Astrocyte (in vitro differentiated cells and primary cell): ENCODE measurements at regions not wholly inside any gene's neighbourhood (a gene's known extent, or its start where the extent isn't known, plus 50 kb on each side); places are given as distances from the start of the nearest gene placed in this dataset.

Experiments used
- DNase-seq: peaks from one replicate; pipeline ENCODE4 v3.0.0-alpha.2; 2010; ENCODE audit warnings: low read depth
- FAIRE-seq: peaks from 2 replicates; lab custom pipeline; 2011; peaks lifted over from hg19 to GRCh38; lab: Jason Lieb, UNC
- H2AFZ ChIP-seq: 2 replicates; pipeline ENCODE4 v1.6.0; 2012; ENCODE audit warnings: low read depth, low read length, inconsistent platforms
- H3K27ac ChIP-seq: 2 replicates; pipeline ENCODE4 v1.5.1; 2011; ENCODE audit warnings: low read depth, low read length, inconsistent platforms
- H3K27me3 ChIP-seq: 2 replicates; pipeline ENCODE4 v1.6.0; 2011; ENCODE audit warnings: low read length, inconsistent platforms; ENCODE audit not compliant: insufficient read depth
- H3K36me3 ChIP-seq: 2 replicates; pipeline ENCODE4 v1.5.1; 2011; ENCODE audit warnings: low read length, inconsistent platforms; ENCODE audit not compliant: insufficient read depth
- H3K4me1 ChIP-seq: 2 replicates; pipeline ENCODE4 v1.5.1; 2011; ENCODE audit warnings: low read length, inconsistent platforms; ENCODE audit not compliant: insufficient read depth
- H3K4me2 ChIP-seq: 2 replicates; pipeline ENCODE4 v1.6.0; 2012; ENCODE audit warnings: low read length, inconsistent platforms
- H3K4me3 ChIP-seq: 2 replicates; pipeline ENCODE4 v1.5.1; 2011; ENCODE audit warnings: low read depth, mild to moderate bottlenecking, low read length, inconsistent platforms; ENCODE audit not compliant: insufficient read depth
- H3K79me2 ChIP-seq: 2 replicates; pipeline ENCODE4 v1.6.0; 2012; ENCODE audit warnings: mild to moderate bottlenecking, low read length, inconsistent platforms; ENCODE audit not compliant: insufficient read depth
- H3K9ac ChIP-seq: 2 replicates; pipeline ENCODE4 v1.6.0; 2012; ENCODE audit warnings: mild to moderate bottlenecking, low read length, inconsistent platforms
- H3K9me3 ChIP-seq: 2 replicates; pipeline ENCODE4 v1.5.1; 2012; ENCODE audit warnings: low read depth, mild to moderate bottlenecking, low read length, inconsistent platforms; ENCODE audit not compliant: insufficient read depth
- H4K20me1 ChIP-seq: 2 replicates; pipeline ENCODE4 v1.6.0; 2012; ENCODE audit warnings: low read length, inconsistent platforms; ENCODE audit not compliant: insufficient read depth
- H3K27ac Mint-ChIP-seq: one replicate; pipeline ENCODE4 v1.8.0; 2021; ENCODE audit warnings: mild to moderate bottlenecking, mixed read lengths; ENCODE audit not compliant: unreplicated experiment
- H3K27me3 Mint-ChIP-seq: one replicate; pipeline ENCODE4 v1.8.0; 2021; ENCODE audit warnings: low read depth, mixed read lengths; ENCODE audit not compliant: unreplicated experiment
- H3K36me3 Mint-ChIP-seq: one replicate; pipeline ENCODE4 v1.8.0; 2021; ENCODE audit warnings: low read depth, mixed read lengths; ENCODE audit not compliant: unreplicated experiment
- H3K4me1 Mint-ChIP-seq: one replicate; pipeline ENCODE4 v1.8.0; 2021; ENCODE audit warnings: low read depth, mixed read lengths; ENCODE audit not compliant: unreplicated experiment
- H3K4me3 Mint-ChIP-seq: one replicate; pipeline ENCODE4 v1.8.0; 2021; ENCODE audit warnings: mild to moderate bottlenecking, moderate library complexity, mixed read lengths; ENCODE audit not compliant: unreplicated experiment
- H3K9me3 Mint-ChIP-seq: one replicate; pipeline ENCODE4 v1.8.0; 2021; ENCODE audit warnings: mild to moderate bottlenecking, mixed read lengths; ENCODE audit not compliant: unreplicated experiment
- EZH2 ChIP-seq: IDR thresholded peaks from 2 replicates; pipeline ENCODE4 v1.6.1; 2012; ENCODE audit warnings: mild to moderate bottlenecking, low read length, inconsistent platforms; ENCODE audit not compliant: insufficient read depth
- TF ChIP-seq, protein P1 (sequence below): IDR thresholded peaks from 2 replicates; pipeline ENCODE4 v1.5.1; 2011; ENCODE audit warnings: low read depth, mild to moderate bottlenecking, inconsistent platforms, low read length, moderate library complexity; ENCODE audit not compliant: insufficient read depth

DNA sequence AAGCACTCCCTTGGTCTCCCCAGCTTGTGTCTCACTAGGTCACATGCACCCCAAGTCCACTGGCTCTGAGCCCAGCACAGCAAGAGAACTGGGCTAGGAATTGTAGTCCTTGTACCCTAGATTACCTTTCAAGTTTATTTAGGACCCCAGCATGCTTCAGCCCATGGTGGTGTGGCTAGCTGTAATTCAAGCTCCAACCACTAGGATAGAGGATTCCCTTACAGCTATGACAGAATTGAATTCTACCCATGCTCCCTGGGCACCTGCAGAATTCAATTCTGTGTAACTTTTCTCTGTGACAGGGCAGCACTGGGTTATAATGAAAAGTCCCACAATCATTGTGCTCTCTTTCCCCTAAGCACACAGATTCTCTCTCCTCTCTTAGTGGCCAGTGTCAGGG, 253.8 kb upstream of the DMD start:
- Histone ChIP-seq H3K79me2 (no peaks in the 10 kb centered on the region), H4K20me1 (no peaks in the 10 kb centered on the region), H3K9ac (no peak overlapping the region), H3K9me3 (no peaks in the 10 kb centered on the region), H3K4me2 (no peak overlapping the region), H3K4me3 (no peak overlapping the region), H3K4me1 (no peaks in the 10 kb centered on the region), H3K36me3 (no peaks in the 10 kb centered on the region), H2AFZ (no peak overlapping the region), H3K27ac (no peak overlapping the region), H3K27me3 (no peaks in the 10 kb centered on the region)
- Mint-ChIP-seq H3K36me3 (no peaks in the 10 kb centered on the region), H3K4me1 (no peaks in the 10 kb centered on the region), H3K9me3 (no peaks in the 10 kb centered on the region), H3K27ac (no peak overlapping the region), H3K4me3 (no peak overlapping the region), H3K27me3 (no peaks in the 10 kb centered on the region)
- TF ChIP-seq, protein P1, sequence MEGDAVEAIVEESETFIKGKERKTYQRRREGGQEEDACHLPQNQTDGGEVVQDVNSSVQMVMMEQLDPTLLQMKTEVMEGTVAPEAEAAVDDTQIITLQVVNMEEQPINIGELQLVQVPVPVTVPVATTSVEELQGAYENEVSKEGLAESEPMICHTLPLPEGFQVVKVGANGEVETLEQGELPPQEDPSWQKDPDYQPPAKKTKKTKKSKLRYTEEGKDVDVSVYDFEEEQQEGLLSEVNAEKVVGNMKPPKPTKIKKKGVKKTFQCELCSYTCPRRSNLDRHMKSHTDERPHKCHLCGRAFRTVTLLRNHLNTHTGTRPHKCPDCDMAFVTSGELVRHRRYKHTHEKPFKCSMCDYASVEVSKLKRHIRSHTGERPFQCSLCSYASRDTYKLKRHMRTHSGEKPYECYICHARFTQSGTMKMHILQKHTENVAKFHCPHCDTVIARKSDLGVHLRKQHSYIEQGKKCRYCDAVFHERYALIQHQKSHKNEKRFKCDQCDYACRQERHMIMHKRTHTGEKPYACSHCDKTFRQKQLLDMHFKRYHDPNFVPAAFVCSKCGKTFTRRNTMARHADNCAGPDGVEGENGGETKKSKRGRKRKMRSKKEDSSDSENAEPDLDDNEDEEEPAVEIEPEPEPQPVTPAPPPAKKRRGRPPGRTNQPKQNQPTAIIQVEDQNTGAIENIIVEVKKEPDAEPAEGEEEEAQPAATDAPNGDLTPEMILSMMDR: no peak
- TF ChIP-seq EZH2: no peak
- no peak for FAIRE-seq
- DNase-seq: no peak

DNA sequence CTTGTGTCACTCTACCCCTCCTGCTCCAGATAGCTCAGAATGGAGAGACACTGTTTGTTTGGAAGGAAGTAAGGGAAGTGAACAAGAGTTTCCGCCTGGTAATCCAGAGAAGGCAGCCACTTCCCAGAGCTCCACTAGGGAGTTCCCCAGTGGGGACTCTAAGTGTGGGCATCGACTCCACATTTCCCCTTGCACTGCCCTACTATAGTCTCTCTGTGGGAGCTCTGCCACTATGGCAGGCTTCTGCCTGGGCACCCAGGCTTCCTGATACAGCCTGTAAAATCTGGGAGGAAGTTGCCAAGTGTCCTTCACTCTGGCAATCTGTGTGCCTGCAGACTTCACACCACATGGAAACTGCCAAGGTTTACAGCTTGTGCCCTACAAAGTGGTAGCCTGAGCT, 245.8 kb upstream of the DMD start:
- Mint-ChIP-seq H3K4me3 (no peak overlapping the region), H3K27ac (no peak overlapping the region), H3K4me1 (no peaks in the 10 kb centered on the region), H3K36me3 (no peaks in the 10 kb centered on the region), H3K27me3 (no peaks in the 10 kb centered on the region), H3K9me3 (no peaks in the 10 kb centered on the region)
- Histone ChIP-seq H3K4me2 (no peak overlapping the region), H2AFZ (no peak overlapping the region), H3K36me3 (no peaks in the 10 kb centered on the region), H3K4me1 (no peaks in the 10 kb centered on the region), H3K4me3 (no peak overlapping the region), H3K27me3 (no peaks in the 10 kb centered on the region), H3K79me2 (no peaks in the 10 kb centered on the region), H4K20me1 (no peaks in the 10 kb centered on the region), H3K27ac (no peak overlapping the region), H3K9me3 (no peaks in the 10 kb centered on the region), H3K9ac (no peak overlapping the region)
- FAIRE-seq (no peak), DNase-seq (no peak)
- TF ChIP-seq EZH2: no peak
- TF ChIP-seq, protein P1: no peak

DNA sequence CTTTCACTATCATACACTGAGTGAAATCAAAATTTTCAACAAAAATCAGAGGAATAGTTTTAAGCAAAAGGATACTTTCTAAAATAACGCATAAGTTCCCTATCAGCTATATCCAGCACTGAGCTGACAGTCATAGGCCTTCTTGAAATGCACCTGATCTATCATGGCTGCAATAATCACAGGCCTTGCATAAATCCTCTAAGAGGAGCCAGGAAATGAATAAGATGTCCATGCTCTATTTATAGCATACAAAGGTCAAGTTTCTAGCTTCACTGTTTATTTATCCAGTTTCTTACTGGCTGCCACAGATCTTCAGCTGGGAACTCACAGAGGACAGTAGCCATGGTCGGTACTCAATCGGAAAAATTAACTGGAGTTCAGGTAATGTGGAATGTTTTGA, 235.9 kb upstream of the DMD start:
- Histone ChIP-seq H3K27me3 (no peaks in the 10 kb centered on the region), H3K4me2 (no peak overlapping the region), H3K9me3 (no peaks in the 10 kb centered on the region), H3K36me3 (no peaks in the 10 kb centered on the region), H2AFZ (no peak overlapping the region), H3K9ac (no peak overlapping the region), H3K4me3 (no peak overlapping the region), H4K20me1 (no peaks in the 10 kb centered on the region), H3K4me1 (no peaks in the 10 kb centered on the region), H3K79me2 (no peaks in the 10 kb centered on the region), H3K27ac (no peak overlapping the region)
- no peak overlapping the region for H3K27ac Mint-ChIP-seq
- DNase-seq (no peak), FAIRE-seq (no peak)
- H3K36me3 Mint-ChIP-seq: no peaks in the 10 kb centered on the region
- TF ChIP-seq EZH2: no peak
- TF ChIP-seq, protein P1: no peak
- peaks cover 2% of the 10 kb centered on the region for H3K4me1 Mint-ChIP-seq
- no peak overlapping the region for H3K4me3 Mint-ChIP-seq
- no peaks in the 10 kb centered on the region for H3K9me3 Mint-ChIP-seq
- H3K27me3 Mint-ChIP-seq: no peaks in the 10 kb centered on the region
